B cell (primary cell): ENCODE measurements at regions not wholly inside any gene's neighbourhood (a gene's known extent, or its start where the extent isn't known, plus 50 kb on each side); places are given as distances from the start of the nearest gene placed in this dataset.

Experiments used
- CTCF ChIP-seq: fragments of 200-600 bp; IDR thresholded peaks from one replicate; pipeline ENCODE4 v1.8.0; 2022; ENCODE audit warnings: antibody characterized with exemption, mild to moderate bottlenecking
- EZH2 ChIP-seq: IDR thresholded peaks from 2 replicates; pipeline ENCODE4 v1.6.1; 2012; ENCODE audit warnings: borderline replicate concordance, low read depth, mild to moderate bottlenecking, moderate library complexity, low read length; ENCODE audit not compliant: insufficient read depth, poor library complexity, severe bottlenecking

GRCh38 chr4:165620913-165621312 lies 242.1 kb downstream of the CPE start:
- TF ChIP-seq CTCF, result no peak
- TF ChIP-seq EZH2, result no peak
